ENCODE measurements at regions not wholly inside any gene's neighbourhood (a gene's known extent, or its start where the extent isn't known, plus 50 kb on each side); places are given as distances from the start of the nearest gene placed in this dataset.

- no peak for FAIRE-seq
- peak in 1 of 5 donors; percentile 25 for DNase-seq
- H3K27ac ChIP-seq (ENCODE audit: low read depth in 2 of 2, low read length in 2 of 2): no peak overlapping the region
- TF ChIP-seq CTCF (IDR thresholded peaks at IDR 0.05; ENCODE audit: borderline replicate concordance, extremely low read depth, insufficient read depth): no peak
- peaks cover 0 to 4% (median 0%) of the 10 kb centered on the region in 3 donors for H3K9me3 ChIP-seq (ENCODE audit: control insufficient read depth in 2 of 3, insufficient read depth in 1 of 3, low read length in 3 of 3)
- intact Hi-C loops (cut with DNase I): no loop called here
- H3K27me3 ChIP-seq (ENCODE audit: control insufficient read depth, insufficient read depth, low read length): no peaks in the 10 kb centered on the region
- H3K36me3 ChIP-seq (ENCODE audit: control insufficient read depth in 2 of 3, insufficient read depth in 3 of 3, low read length in 3 of 3): no peaks in the 10 kb centered on the region
- H3K4me3 ChIP-seq (ENCODE audit: low read length in 3 of 3): no peak overlapping the region
- H3K9ac ChIP-seq (ENCODE audit: low read length in 3 of 3): no peak overlapping the region
- no peaks in the 10 kb centered on the region for H3K4me1 ChIP-seq (ENCODE audit: control insufficient read depth in 2 of 3, insufficient read depth in 2 of 3, low read depth in 1 of 3, low read length in 3 of 3)
These were observed 334.1 kb downstream of the GLRX3 start for GRCh38 chr10:130470286-130470685.

- no peaks in the 10 kb centered on the region for H3K36me3 ChIP-seq (ENCODE audit: control insufficient read depth in 2 of 3, insufficient read depth in 3 of 3, low read length in 3 of 3)
- H3K27ac ChIP-seq (ENCODE audit: low read depth in 2 of 2, low read length in 2 of 2): no peak overlapping the region
- intact Hi-C loops (cut with DNase I): no loop called here
- H3K4me1 ChIP-seq (ENCODE audit: control insufficient read depth in 2 of 3, insufficient read depth in 2 of 3, low read depth in 1 of 3, low read length in 3 of 3): no peaks in the 10 kb centered on the region
- no peaks in the 10 kb centered on the region for H3K27me3 ChIP-seq (ENCODE audit: control insufficient read depth, insufficient read depth, low read length)
- no peak for TF ChIP-seq CTCF (IDR thresholded peaks at IDR 0.05; ENCODE audit: borderline replicate concordance, extremely low read depth, insufficient read depth)
- no peak for FAIRE-seq
- no peak overlapping the region for H3K9ac ChIP-seq (ENCODE audit: low read length in 3 of 3)
- H3K4me3 ChIP-seq (ENCODE audit: low read length in 3 of 3): no peak overlapping the region
- DNase-seq: peak in 1 of 5 donors; percentile 12
- H3K9me3 ChIP-seq (ENCODE audit: control insufficient read depth in 2 of 3, insufficient read depth in 1 of 3, low read length in 3 of 3): peaks cover 0 to 4% (median 0%) of the 10 kb centered on the region in 3 donors
These were observed 334.8 kb downstream of the GLRX3 start for GRCh38 chr10:130470973-130471372.

GRCh38 chr10:130471486-130471885 is 335.3 kb downstream of the GLRX3 start:
- Histone ChIP-seq H3K27ac (ENCODE audit: low read depth in 2 of 2, low read length in 2 of 2) (no peak overlapping the region), H3K9ac (ENCODE audit: low read length in 3 of 3) (no peak overlapping the region), H3K4me3 (ENCODE audit: low read length in 3 of 3) (no peak overlapping the region), H3K27me3 (ENCODE audit: control insufficient read depth, insufficient read depth, low read length) (no peaks in the 10 kb centered on the region), H3K9me3 (ENCODE audit: control insufficient read depth in 2 of 3, insufficient read depth in 1 of 3, low read length in 3 of 3) (peaks cover 0 to 4% (median 0%) of the 10 kb centered on the region in 3 donors), H3K36me3 (ENCODE audit: control insufficient read depth in 2 of 3, insufficient read depth in 3 of 3, low read length in 3 of 3) (no peaks in the 10 kb centered on the region), H3K4me1 (ENCODE audit: control insufficient read depth in 2 of 3, insufficient read depth in 2 of 3, low read depth in 1 of 3, low read length in 3 of 3) (no peaks in the 10 kb centered on the region)
- TF ChIP-seq CTCF (IDR thresholded peaks at IDR 0.05; ENCODE audit: borderline replicate concordance, extremely low read depth, insufficient read depth): no peak
- FAIRE-seq (no peak), DNase-seq (peak in 1 of 5 donors; percentile 38)
- intact Hi-C loops (cut with DNase I): no loop called here

- DNase-seq (peak in 1 of 5 donors; percentile 3), FAIRE-seq (no peak)
- H3K4me1 ChIP-seq (ENCODE audit: control insufficient read depth in 2 of 3, insufficient read depth in 2 of 3, low read depth in 1 of 3, low read length in 3 of 3): no peaks in the 10 kb centered on the region
- H3K9ac ChIP-seq (ENCODE audit: low read length in 3 of 3): no peak overlapping the region
- intact Hi-C loops (cut with DNase I): no loop called here
- no peak overlapping the region for H3K4me3 ChIP-seq (ENCODE audit: low read length in 3 of 3)
- H3K36me3 ChIP-seq (ENCODE audit: control insufficient read depth in 2 of 3, insufficient read depth in 3 of 3, low read length in 3 of 3): no peaks in the 10 kb centered on the region
- no peak for TF ChIP-seq CTCF (IDR thresholded peaks at IDR 0.05; ENCODE audit: borderline replicate concordance, extremely low read depth, insufficient read depth)
- peaks cover 0 to 4% (median 0%) of the 10 kb centered on the region in 3 donors for H3K9me3 ChIP-seq (ENCODE audit: control insufficient read depth in 2 of 3, insufficient read depth in 1 of 3, low read length in 3 of 3)
- H3K27ac ChIP-seq (ENCODE audit: low read depth in 2 of 2, low read length in 2 of 2): no peak overlapping the region
- no peaks in the 10 kb centered on the region for H3K27me3 ChIP-seq (ENCODE audit: control insufficient read depth, insufficient read depth, low read length)
These were observed 336.0 kb downstream of the GLRX3 start for GRCh38 chr10:130472236-130472635.
